ENCODE measurements at regions not wholly inside any gene's neighbourhood (a gene's known extent, or its start where the extent isn't known, plus 50 kb on each side); places are given as distances from the start of the nearest gene placed in this dataset.

GRCh38 chr5:58255386-58255785, 204.5 kb downstream of the PLK2 start:
- no peak overlapping the region for H3K4me3 ChIP-seq (replicated peaks; ENCODE audit: insufficient read depth, low read length)
- H3K27ac ChIP-seq (replicated peaks): no peak overlapping the region
- no peak for TF ChIP-seq SPI1 (IDR thresholded peaks at IDR 0.05; ENCODE audit: borderline replicate concordance, low read depth)
- no peak for TF ChIP-seq GABPA (IDR thresholded peaks at IDR 0.05; ENCODE audit: low read depth)
- TF ChIP-seq POLR2AphosphoS5 (IDR thresholded peaks at IDR 0.05; ENCODE audit: low read depth): no peak
- TF ChIP-seq, protein P1, sequence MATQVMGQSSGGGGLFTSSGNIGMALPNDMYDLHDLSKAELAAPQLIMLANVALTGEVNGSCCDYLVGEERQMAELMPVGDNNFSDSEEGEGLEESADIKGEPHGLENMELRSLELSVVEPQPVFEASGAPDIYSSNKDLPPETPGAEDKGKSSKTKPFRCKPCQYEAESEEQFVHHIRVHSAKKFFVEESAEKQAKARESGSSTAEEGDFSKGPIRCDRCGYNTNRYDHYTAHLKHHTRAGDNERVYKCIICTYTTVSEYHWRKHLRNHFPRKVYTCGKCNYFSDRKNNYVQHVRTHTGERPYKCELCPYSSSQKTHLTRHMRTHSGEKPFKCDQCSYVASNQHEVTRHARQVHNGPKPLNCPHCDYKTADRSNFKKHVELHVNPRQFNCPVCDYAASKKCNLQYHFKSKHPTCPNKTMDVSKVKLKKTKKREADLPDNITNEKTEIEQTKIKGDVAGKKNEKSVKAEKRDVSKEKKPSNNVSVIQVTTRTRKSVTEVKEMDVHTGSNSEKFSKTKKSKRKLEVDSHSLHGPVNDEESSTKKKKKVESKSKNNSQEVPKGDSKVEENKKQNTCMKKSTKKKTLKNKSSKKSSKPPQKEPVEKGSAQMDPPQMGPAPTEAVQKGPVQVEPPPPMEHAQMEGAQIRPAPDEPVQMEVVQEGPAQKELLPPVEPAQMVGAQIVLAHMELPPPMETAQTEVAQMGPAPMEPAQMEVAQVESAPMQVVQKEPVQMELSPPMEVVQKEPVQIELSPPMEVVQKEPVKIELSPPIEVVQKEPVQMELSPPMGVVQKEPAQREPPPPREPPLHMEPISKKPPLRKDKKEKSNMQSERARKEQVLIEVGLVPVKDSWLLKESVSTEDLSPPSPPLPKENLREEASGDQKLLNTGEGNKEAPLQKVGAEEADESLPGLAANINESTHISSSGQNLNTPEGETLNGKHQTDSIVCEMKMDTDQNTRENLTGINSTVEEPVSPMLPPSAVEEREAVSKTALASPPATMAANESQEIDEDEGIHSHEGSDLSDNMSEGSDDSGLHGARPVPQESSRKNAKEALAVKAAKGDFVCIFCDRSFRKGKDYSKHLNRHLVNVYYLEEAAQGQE (IDR thresholded peaks at IDR 0.05; ENCODE audit: insufficient replicate concordance, low read depth): no peak
- TF ChIP-seq, protein P2, sequence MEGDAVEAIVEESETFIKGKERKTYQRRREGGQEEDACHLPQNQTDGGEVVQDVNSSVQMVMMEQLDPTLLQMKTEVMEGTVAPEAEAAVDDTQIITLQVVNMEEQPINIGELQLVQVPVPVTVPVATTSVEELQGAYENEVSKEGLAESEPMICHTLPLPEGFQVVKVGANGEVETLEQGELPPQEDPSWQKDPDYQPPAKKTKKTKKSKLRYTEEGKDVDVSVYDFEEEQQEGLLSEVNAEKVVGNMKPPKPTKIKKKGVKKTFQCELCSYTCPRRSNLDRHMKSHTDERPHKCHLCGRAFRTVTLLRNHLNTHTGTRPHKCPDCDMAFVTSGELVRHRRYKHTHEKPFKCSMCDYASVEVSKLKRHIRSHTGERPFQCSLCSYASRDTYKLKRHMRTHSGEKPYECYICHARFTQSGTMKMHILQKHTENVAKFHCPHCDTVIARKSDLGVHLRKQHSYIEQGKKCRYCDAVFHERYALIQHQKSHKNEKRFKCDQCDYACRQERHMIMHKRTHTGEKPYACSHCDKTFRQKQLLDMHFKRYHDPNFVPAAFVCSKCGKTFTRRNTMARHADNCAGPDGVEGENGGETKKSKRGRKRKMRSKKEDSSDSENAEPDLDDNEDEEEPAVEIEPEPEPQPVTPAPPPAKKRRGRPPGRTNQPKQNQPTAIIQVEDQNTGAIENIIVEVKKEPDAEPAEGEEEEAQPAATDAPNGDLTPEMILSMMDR (IDR thresholded peaks at IDR 0.05; ENCODE audit: insufficient read depth, low read length): no peak
- DNase-seq (ENCODE audit: low read depth in 1 of 2, low spot score in 1 of 2): no peak
- no peaks in the 10 kb centered on the region for H3K27me3 ChIP-seq (ENCODE audit: insufficient read depth, poor library complexity, severe bottlenecking)

- no peak for DNase-seq (ENCODE audit: low read depth in 1 of 2, low spot score in 1 of 2)
- H3K27ac ChIP-seq (replicated peaks): no peak overlapping the region
- TF ChIP-seq, protein P2 (IDR thresholded peaks at IDR 0.05; ENCODE audit: insufficient read depth, low read length): no peak
- TF ChIP-seq GABPA (IDR thresholded peaks at IDR 0.05; ENCODE audit: low read depth) (no peak), POLR2AphosphoS5 (IDR thresholded peaks at IDR 0.05; ENCODE audit: low read depth) (no peak), SPI1 (IDR thresholded peaks at IDR 0.05; ENCODE audit: borderline replicate concordance, low read depth) (no peak)
- TF ChIP-seq, protein P1 (IDR thresholded peaks at IDR 0.05; ENCODE audit: insufficient replicate concordance, low read depth): no peak
- no peak overlapping the region for H3K4me3 ChIP-seq (replicated peaks; ENCODE audit: insufficient read depth, low read length)
- no peaks in the 10 kb centered on the region for H3K27me3 ChIP-seq (ENCODE audit: insufficient read depth, poor library complexity, severe bottlenecking)
Observed at GRCh38 chr5:58248221-58248620, 211.7 kb downstream of the PLK2 start.

DNA sequence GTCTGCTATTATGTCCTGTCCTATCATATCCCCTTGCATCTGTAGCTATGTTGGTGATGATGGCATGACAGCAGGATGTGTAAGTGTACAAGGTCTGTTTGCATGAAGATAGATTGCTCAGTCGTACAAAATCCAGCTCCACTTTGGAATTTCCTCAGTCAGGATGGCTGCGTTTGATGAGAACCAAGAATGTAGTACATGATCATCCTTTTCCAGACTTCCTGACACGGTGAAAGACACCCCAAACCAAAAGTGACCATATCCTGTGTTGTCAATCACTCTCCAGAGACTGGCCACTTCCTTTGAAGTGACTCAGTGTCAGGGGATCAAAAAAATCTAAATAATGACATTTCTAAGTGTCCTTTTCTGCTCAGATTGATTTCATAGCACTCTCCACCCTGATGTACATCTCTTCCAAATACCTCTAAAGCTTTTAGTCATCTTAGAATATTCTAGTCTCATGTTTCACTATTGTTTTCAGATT, 213.4 kb downstream of the PLK2 start:
- Histone ChIP-seq H3K27ac (replicated peaks) (no peak overlapping the region), H3K4me3 (replicated peaks; ENCODE audit: insufficient read depth, low read length) (no peak overlapping the region), H3K27me3 (ENCODE audit: insufficient read depth, poor library complexity, severe bottlenecking) (no peaks in the 10 kb centered on the region)
- TF ChIP-seq, protein P2 (IDR thresholded peaks at IDR 0.05; ENCODE audit: insufficient read depth, low read length): no peak
- TF ChIP-seq, protein P1 (IDR thresholded peaks at IDR 0.05; ENCODE audit: insufficient replicate concordance, low read depth): no peak
- TF ChIP-seq POLR2AphosphoS5 (IDR thresholded peaks at IDR 0.05; ENCODE audit: low read depth): no peak
- no peak for TF ChIP-seq SPI1 (IDR thresholded peaks at IDR 0.05; ENCODE audit: borderline replicate concordance, low read depth)
- TF ChIP-seq GABPA (IDR thresholded peaks at IDR 0.05; ENCODE audit: low read depth): no peak
- no peak for DNase-seq (ENCODE audit: low read depth in 1 of 2, low spot score in 1 of 2)
